Activated CD4-positive, alpha-beta T cell treated with anti-CD3 and anti-CD28 coated beads for 48 hours (primary cell): ENCODE measurements at regions not wholly inside any gene's neighbourhood (a gene's known extent, or its start where the extent isn't known, plus 50 kb on each side); places are given as distances from the start of the nearest gene placed in this dataset.
"Not testable (repeated sequence)": the region's sequence is repeated elsewhere in the genome, so short reads cannot be mapped to it uniquely, and the experiment has no call there.

Source experiments
- DNase-seq: peaks from one replicate; pipeline ENCODE4 v3.0.0-alpha.2; 2020

DNA sequence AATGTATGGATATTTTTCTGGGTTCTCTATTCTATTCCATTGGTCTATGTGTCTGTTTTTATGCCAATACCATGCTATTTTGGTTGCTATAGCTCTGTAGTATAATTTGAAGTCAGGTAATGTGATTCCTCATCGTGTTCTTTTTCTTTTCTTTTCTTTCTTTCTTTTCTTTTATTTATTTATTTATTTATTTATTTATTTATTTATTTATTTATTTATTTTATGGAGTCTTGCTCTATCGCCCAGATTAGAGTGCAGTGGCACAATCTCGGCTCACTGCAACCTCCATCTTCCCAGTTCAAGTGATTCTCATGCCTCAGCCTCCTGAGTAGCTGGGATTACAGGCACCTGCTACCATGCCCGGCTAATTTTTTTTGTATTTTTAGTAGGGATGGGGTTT, 315.2 kb downstream of the SV2B start:
- not testable (repeated sequence) for DNase-seq

DNA sequence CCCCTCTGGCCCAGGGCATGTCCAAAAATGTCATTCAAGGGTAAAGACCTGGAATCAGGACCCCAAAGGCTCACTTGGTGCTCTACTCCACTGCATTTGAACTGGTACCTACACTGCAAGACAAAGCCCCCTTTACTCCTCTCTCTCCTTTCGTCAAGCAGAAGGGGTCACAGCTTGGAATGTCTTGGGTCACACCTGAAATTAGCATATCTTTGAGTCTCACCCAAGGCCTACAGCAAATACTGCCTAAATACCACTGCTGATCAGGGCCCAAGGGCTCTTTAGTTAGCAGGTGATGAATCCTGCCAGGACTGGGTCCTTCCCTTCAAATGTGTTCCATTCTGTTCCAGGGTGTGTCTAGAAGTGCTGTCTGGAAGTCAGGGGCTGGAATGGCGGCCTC, 320.6 kb downstream of the SV2B start:
- DNase-seq: no peak

DNA sequence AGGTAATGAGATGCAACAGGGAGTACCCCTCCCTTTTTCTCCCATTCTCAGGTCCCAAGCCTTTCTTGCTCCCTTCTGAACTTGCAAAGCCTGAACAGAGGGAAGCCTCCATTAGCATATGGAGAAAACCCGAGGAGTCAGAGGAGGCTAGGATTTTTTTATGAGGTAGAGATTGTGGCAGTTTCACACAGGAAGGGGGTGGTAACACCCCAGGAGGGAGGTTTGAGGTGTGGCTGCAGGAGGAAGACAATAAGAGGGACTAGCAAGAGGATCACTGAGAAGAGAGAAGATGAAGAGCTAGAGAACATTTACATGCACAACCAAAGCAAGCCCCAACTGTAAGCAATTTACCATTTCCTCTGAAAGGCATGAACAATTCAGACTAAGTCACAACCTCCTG, 322.7 kb downstream of the SV2B start:
- no peak for DNase-seq

DNA sequence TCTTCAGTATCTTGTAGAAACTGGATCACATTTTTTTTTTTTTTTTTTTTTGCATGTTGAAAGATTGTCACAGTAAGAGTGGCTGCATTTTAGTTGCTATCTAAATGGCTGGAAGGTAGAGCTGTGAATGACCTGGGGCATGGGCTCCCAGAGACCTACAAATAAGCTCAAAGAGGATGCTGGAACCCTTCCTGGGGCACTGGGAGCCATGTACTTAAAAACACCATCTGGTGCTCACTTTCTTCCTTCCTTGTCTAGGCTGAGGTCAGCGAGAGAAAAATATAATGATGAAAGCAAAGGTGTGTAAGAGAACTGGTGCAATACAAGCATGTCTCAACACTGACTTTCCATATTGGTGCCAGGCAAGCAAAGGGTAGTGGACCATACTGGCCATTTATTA, 323.9 kb downstream of the SV2B start:
- DNase-seq: no peak

DNA sequence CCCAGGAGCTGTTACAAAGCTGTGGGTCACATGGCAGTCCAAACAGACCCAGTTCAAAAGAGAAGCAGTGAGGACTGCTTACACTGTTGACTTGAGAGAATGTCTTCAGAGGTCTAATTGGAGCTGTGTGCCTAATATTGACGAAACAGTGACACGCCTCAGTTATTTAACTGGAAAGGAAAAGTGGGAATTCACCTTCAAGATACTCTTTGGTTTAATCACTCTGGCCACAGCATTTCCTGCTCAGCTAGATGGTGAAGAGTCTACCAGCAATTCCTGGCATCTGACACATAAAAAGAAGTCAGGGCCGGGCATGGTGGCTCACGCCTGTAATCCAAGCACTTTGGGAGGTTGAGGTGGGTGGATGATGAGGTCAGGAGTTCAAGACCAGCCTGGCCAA, 326.4 kb downstream of the SV2B start:
- DNase-seq: peak; percentile 38

DNA sequence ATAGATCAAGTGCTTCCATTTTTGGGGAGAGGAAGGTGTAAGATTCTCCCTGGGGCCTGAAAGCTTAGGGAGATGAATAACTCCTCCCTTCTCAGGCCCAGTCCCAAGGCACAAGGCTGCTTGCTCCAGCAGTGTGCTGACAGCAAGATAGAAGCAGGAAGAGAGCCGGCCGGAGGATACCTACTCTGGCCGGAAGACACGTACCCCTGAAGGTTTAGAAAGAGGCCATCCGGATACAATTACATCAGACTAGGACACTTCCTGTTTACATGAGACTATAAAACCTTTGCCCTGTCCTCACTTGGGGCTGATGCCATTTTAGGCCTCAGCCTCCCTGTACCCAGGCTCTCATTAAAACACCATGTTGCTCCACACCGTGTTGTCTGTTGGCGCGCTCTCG, 329.9 kb downstream of the SV2B start:
- no peak for DNase-seq

DNA sequence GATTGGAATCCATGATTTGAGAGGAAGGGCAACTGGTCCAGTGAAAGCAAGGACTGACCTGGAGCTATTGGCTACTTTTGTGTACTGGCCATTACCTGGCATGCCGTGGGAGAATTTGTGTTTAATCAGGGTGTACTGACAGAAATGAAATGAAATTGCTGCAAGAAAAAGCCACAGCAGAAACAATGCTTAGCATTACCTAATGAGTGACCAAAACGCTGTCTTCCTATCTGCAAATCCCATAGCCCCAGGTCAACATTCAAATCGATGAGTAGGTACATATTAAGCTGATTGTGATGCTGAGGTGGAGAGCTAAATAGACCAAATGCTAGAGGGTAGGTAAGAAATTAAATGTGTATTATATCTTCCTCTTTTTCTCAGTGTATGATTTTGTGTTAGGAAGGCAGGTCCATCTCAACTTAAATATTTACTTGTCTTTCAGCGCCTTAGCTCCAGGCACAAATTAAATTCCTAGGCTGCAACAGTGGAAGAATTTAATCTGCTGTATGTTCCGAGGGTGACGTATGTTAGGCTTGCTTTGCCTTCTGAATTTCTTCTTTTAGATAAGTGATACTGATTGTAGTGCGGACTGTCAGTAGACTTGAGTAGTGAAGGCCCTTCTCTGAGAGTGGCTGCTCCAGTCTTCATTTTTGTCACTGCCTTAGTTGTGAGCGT, 331.1 kb downstream of the SV2B start:
- no peak for DNase-seq

DNA sequence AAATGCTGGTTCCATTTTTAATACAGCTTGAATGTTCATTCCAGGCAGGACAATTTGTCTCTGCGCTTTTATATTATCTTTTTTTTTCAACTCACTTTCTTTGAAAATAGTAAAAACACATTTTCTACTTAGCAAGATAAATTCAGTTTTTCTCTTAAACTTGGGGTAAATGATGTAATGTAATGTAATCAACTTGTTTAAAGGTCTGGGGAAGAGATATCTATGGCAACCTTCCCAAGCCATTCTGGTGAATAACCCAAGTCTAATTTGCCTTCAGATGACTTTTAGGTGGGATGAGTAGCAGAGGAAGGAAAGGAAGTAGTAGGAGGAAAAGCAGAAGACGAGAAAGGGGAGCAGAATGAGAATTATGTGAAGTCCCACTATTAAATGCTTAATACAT, 335.1 kb downstream of the SV2B start:
- no peak for DNase-seq

DNA sequence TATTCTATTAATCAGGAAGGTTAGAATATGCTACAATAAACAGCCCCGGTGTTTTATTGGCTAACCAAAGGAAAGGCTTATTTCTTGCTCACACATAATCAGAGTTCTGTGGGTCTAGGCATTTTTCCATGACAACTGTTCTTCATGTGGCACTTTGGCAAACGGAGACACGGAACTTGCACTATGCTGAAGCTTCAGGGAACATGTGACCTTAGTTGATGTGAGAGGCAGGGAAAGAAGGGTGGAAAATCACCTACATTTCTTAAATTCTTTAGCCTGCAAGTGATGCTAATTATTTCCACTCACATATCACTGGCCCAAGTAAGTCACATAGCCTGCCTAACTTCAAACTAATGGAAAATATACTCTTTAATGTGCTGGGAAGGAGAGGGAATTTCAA, 344.6 kb downstream of the SV2B start:
- DNase-seq: no peak

DNA sequence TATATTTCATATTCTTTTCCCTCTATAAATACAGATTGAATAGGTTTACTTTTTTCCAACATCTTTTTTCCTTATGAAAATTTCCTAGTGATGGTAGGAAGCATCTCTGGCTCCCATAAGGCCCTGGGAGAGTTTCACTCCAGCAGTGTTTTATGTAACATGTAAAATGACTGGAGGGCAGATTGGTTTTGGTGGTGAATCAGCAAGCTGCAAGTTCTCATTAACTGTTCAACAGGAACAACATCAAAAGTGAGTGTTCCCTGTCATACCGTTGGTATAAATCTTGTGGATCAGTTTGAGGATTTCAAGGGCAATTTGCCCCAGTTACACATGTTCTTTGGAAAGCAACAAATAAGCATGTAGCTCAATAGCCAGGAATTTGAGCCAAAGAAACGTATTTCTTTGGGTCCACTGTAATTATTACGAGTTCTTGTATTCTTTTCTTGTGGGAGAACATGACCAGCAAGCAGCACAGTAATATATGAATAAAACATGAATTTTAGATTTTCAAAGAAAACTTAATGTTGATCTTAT, 345.7 kb downstream of the SV2B start:
- no peak for DNase-seq

DNA sequence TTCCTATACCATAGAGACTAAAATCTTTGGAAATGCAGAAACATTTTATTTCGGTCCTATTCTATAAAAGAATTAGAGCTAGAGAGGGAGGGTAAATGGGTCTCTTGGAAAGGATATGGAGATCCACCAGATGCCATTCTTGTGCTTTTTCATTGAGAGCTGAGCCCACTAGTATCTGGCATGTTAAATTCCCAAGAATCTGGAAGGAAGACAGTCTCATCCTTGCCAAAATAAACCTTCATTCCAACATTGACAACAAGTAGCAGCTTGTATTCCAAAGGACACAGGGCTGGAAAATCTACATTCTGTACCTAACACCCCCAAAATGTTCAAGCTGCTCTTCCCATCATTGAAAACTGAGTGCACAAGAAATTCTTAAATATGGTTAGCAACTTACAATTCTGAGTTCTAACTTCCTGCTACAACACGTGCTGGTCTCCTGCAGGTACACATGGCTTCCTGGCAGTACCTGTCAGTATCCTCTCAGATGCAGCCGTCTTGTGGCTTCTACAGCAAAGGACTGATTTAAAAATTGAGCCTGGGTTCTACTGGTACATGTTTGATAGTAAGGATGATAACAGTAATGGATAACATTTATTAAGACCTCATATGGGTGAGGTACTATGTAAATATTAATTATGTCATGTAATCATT, 348.1 kb downstream of the SV2B start:
- DNase-seq: no peak

DNA sequence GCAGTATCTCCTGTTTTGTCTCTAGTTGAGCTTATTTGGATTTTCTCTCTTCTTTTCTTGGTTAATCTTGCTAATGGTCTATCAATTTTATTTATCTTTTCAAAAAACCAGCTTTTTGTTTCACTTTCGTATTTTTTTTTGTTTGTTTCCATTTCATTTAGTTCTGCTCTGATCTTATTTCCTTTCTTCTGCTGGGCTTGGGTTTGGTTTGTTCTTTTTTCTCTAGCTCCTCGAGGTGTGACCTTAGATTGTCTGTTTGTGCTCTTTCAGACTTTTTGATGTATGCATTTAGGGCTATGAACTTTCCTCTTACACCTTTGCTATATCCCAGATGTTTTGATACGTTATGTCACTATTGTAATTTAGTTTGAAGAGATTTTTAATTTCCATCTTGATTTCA, 353.3 kb downstream of the SV2B start:
- DNase-seq: not testable (repeated sequence)

DNA sequence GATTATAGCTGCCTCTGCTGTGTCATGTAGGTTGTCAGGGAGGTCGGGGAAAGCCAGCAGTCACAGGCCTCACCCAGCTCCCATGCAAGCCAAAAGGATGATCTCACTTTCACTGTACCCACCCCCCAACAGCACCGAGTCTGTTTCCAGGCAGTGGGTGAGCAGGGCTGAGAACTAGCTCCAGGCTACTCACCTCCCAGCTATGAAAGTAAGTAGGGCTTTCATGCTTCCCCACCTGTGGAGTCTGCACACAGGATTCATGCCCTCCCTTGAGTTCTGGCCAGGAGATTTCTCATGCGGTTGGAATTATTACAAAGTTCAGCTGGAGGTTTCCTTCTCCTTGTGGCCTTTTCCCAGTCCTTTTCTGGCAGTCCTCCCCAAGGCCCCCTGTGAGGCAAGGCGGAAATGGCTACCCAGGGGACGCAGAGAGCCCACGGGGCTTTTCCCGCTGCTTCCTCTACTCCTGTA, 356.2 kb downstream of the SV2B start:
- no peak for DNase-seq

DNA sequence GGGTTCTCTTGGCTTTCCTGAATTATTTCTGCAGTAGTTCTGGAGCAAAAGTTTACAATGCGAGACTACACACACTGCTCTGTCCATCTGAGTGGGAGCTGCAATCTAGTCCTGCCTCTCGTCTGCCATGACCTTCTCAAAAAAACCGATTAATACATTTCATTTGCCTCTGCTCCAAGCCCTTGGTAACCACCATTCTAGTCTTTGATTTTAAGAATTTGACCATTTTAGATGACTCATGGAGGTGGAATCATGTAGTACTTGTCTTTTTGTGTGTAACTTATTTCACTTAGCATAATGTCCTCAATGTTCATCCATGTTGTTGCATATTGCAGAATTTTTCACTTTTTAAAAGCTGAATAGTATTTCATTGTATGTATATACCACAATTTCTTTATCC, 356.9 kb downstream of the SV2B start:
- no peak for DNase-seq

DNA sequence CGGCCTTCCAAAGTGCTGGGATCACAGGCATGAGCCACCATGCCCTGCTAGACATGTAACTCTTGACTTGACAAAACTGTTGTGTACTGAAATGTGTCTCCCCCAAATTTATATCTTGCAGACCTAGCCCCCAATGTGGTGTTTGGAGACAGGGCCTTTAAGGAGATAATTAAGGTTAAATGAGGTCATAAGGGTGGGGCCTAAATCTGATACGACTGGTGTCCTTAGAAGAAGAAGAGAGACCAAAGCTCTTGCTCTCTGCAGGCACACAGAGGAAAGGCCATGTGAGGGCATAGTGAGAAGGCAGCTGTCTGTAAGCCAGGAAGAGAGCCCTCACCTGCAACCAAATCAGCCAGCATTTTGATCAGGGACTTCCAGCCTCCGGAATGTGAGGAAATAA, 361.3 kb downstream of the SV2B start:
- DNase-seq: no peak

DNA sequence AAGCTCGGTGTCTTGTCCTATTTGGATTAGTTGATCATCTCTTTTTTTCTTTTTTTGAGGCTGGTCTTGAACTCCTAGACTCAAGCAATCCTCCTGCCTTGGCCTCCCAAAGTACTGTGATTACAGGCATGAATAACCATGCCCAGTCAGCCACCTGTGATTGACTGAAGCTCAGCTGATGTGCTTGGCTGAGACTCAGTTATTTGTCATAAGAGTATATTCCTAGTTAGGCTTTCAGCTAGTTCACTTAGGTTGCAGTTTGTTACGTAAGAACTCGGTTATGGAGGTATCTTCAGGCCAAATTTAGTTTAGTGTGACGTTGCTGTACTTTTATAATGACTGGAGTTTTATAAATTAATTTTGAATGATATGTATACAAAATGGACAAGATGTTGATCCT, 365.0 kb downstream of the SV2B start:
- DNase-seq: no peak

DNA sequence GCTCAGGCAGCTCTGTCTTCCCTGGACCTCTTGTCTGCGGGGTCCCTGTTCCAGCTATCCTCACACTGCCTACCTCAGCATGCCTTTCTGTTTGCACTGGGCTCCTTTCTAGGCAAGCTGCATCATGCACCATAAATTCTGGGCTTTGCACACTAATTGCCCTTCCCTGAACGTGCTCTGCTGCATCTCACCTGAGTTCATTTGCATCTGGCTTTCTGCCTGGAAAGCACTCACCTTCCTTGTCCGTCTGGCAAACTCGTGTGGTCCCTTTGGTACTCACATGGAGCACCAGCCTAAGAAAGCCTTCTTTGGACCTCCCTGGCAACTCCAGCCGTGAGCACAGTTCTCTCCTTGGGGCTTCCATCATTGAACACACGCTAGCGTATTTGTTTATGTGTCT, 365.6 kb downstream of the SV2B start:
- DNase-seq: no peak

DNA sequence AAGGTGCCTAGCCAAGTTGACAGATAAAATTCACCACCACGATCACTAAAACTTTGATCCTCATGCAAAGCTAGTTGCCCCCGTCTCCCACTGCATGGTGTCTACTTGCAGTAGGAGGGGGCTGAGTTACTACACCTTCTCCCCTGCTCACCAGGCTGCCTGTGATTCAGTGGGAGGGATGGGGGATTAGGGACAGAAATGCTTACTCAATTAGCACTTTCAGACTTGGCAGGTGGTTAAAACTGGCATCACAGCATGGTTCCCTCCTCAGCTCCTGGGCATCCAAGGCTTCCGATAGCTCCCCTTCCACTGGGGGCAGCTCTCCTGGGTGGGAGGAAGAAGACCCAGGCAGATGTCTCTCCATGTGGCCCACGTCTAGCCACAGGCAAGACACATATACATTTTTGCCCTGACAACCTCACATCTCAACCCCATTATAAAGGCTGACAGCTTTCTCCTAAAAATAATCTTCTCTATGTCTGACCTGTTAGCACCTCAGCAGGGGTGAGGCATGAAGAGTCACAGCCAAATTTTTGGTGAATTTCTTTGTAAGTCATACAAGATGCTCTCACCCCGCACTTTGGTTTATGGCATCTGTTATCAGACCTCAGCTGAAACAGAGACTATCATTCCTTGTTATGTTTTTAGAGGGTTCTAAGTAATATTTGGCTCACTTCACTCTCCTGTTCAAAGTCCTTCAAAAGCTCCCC, 369.0 kb downstream of the SV2B start:
- peak; percentile 48 for DNase-seq

DNA sequence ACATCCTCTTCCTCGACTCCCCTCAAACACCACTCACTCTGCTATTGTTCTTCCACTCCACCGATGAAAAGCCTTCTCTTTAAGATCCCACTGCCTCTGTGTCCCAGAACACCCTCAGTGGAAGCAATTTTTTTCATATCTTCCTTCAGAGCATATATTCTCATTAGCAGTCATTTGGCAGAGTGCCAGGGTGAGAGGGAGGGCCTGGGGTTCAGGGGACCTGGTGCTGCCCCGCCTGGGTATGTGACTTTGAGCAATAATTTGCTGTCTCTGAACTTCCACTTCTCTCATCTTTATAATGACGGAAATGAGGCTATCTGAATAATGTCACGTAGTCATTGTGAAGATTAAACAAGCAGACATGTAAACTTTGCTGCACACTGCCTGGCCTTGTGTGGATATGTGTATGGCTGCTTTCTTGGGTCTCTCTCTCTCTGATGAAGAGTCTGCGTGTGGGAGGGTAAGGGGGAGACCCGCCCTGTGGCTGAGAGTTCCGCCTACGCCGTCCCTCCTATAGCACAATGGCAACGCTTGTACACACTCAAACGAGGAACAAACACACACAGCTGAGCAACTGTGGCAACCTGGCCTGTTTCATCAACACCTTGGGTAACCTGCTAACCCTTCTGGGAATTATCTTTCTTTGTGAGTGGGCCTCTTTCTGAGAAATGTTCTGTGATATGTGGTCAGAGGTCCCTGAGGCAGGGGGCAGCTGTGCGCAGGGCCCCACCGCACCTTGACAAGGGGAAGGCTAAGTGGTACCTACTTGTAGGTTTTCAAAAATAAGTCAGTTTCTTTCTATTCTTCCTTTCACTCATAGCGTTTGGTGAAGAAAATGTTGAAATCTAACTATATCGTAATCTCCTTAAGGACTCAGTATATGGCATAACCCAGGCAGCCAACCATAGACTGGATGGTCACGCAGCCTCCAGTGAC, 369.8 kb downstream of the SV2B start:
- peak; percentile 78 for DNase-seq

DNA sequence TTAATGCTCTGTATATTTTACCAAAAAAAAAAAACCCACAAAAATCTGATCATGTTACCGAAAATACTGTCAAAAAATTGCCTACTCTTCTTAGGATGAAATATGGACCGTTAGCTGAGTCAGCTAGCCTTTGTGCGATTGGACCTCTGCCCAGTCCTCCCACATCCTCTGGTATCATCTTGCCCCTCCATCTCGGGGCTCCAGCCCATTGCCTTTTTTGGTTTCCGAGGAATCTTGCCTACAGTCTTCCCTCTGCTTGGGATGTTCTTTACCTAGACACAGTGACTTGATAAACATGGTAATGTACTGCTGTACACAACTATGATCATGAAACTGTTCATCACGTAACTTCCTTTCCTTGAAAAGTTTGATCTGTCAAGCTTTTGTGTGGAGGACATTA, 371.4 kb downstream of the SV2B start:
- no peak for DNase-seq

DNA sequence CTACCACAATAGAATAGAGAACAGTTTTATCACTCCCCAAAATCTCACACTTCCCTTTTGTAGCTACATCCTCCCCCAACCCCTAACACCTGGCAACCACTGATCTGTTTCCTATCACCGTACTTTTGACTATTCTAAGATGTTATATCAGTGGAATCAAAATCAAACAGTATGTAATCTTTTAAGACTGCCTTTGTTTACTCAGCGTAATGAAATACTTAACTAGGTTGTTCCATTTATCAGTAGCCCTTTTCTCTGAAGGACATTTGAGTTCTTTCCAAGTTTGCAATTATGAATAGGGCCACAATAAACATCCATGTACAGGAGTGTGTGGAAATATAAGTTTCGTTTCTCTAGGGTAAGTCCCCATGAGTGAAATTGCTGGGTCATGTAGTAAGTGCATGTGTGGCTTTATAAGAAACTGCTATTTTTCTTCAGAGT, 372.3 kb downstream of the SV2B start:
- DNase-seq: peak; percentile 26

DNA sequence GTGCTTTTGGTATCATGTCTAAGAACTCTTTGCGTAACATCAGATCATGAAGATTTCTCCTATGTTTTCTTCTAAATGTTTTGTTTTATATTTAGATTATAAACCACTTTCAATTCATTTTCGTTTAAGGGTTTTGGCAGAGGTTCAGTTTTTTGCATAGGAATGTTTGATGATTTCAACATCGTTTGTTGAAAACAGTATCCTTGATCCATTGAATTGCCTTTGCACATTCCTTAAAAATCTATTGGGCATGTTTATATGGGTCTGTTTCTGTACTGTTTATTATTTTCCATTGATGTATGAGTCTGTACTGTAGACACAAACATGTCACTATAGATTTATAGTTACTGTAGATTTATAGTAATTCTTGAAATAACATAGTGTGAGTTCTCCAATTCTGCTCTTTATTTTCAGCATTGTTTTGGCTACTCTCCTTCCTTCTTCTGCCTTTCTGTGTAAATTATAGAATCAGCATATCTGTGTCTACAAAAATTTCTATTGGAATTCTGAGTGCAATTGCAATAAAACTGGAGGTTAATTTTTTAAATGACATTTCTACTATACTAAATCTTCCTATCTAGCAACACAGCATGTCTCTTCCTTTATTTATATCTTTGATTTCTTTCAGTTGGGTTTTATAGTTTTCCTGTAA, 374.0 kb downstream of the SV2B start:
- DNase-seq: no peak
